KBM-7 (cell line): ENCODE measurements at regions not wholly inside any gene's neighbourhood (a gene's known extent, or its start where the extent isn't known, plus 50 kb on each side); places are given as distances from the start of the nearest gene placed in this dataset.
"Not testable (repeated sequence)": the region's sequence is repeated elsewhere in the genome, so short reads cannot be mapped to it uniquely, and the experiment has no call there.

ENCODE experiments used
- DNase-seq: peaks from one replicate; pipeline ENCODE4 v3.0.0-alpha.2; 2015
- in situ Hi-C: fragments of 300-500 bp; cut with MboI; formaldehyde crosslinking; loops from 2 replicates; pipeline ENCODE4 v1.14.3; 2020; ENCODE audit warnings: low sequenced_read_pairs, low pct_unique_long_range_greater_than_20kb, mixed read lengths

DNA sequence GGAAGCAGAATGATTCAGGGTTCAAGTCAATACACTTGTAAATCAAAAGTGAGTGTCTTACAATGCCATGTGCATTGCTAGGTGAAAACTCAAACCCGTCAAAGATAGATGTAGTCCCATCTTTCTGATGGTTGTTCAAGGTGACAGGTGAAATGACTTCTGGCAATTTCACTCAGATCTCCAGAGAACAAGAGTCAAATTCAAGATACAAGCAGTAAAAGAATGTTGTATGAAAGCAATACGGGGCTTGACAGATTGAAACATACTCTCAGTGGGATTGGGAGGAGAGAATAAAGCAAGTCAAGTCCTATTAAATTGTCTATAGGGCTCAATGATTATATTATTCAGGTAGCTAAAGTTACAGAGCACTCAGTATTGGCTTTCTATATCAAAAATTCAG, 105.1 kb upstream of the ANXA10 start:
- DNase-seq, result no peak
- in situ Hi-C loops, result no loop called here

DNA sequence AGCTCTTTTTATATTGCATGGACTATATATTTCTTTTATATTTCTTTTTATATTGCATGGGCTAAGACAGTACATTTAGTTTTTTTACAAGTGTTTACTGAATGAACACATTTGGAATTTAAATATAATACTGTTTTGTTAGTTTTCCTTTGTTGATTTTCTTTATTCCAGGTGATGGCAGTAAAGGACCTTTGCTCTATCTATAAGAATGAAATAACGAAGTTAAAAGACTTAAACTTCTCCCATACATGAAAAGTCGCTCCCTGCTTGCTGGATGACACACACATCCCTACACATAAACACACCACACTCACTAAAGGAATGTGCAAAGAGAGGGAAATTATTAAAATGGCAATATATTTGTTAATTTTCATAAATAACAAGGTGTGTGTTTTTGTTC, 102.5 kb upstream of the ANXA10 start:
- no peak for DNase-seq
- in situ Hi-C loops, result no loop called here

- DNase-seq, in situ Hi-C loops: not testable (repeated sequence)
These were observed 84.2 kb upstream of the ANXA10 start for GRCh38 chr4:168008112-168008511.

GRCh38 chr4:168019019-168019651, 73.2 kb upstream of the ANXA10 start:
- DNase-seq, result no peak
- in situ Hi-C loops, result no loop called here

- in situ Hi-C loops, result no loop called here
- DNase-seq, result no peak
These were observed 72.4 kb upstream of the ANXA10 start for GRCh38 chr4:168019921-168020320.

GRCh38 chr4:168021666-168022065, 70.7 kb upstream of the ANXA10 start:
- DNase-seq, result no peak
- in situ Hi-C loops, result no loop called here

- in situ Hi-C loops, result no loop called here
- peak; percentile 4 for DNase-seq
These were observed 63.8 kb upstream of the ANXA10 start for GRCh38 chr4:168028568-168028967.

- in situ Hi-C loops, result no loop called here
These were observed 63.3 kb upstream of the ANXA10 start for GRCh38 chr4:168028970-168029597.

GRCh38 chr4:168037676-168038075, 54.7 kb upstream of the ANXA10 start:
- no peak for DNase-seq
- in situ Hi-C loops, result no loop called here

More at GRCh38 chr4:168028970-168029597, 63.3 kb upstream of the ANXA10 start:
- DNase-seq, result no peak

DNA sequence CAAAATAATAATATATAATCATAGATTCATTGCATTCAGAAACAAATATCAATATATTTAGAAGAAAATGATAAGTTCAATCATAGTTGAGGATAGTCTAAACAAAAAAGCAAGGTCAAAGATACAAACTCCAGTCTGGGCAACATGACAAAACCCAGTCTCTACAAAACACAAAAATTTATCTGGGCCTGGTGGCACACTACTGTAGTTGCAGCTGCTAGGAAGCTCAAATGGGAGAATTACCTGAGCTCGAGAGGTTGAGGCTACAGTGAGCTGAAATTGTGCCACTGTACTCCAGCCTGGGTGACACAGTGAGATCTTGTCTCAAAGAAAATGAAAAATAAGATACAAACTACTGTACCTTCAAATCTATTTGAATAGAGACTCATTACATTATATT, 52.7 kb upstream of the ANXA10 start:
- DNase-seq, result no peak
- in situ Hi-C loops, result no loop called here
